Chondrocyte (in vitro differentiated cells): ENCODE measurements at regions not wholly inside any gene's neighbourhood (a gene's known extent, or its start where the extent isn't known, plus 50 kb on each side); places are given as distances from the start of the nearest gene placed in this dataset.

ENCODE experiments used
- DNase-seq: peaks from one replicate; pipeline ENCODE4 v3.0.0; 2021; ENCODE audit warnings: mixed read lengths, low spot score
- H3K27ac Mint-ChIP-seq: one replicate; pipeline ENCODE4 v1.8.0; 2021; ENCODE audit warnings: mild to moderate bottlenecking, moderate library complexity, mixed read lengths; ENCODE audit not compliant: unreplicated experiment
- H3K27me3 Mint-ChIP-seq: 2 replicates; pipeline ENCODE4 v1.8.0; 2021; ENCODE audit warnings: low read depth, mixed read lengths
- H3K36me3 Mint-ChIP-seq: 2 replicates; pipeline ENCODE4 v1.8.0; 2021; ENCODE audit warnings: low read depth, mixed read lengths
- H3K4me1 Mint-ChIP-seq: 2 replicates; pipeline ENCODE4 v1.8.0; 2021; ENCODE audit warnings: low read depth, mild to moderate bottlenecking, mixed read lengths
- H3K4me3 Mint-ChIP-seq: one replicate; pipeline ENCODE4 v1.8.0; 2021; ENCODE audit warnings: mild to moderate bottlenecking, moderate library complexity, mixed read lengths; ENCODE audit not compliant: unreplicated experiment
- H3K9me3 Mint-ChIP-seq: 2 replicates; pipeline ENCODE4 v1.8.0; 2021; ENCODE audit warnings: low read depth, mixed read lengths
- TF ChIP-seq, protein P1 (sequence below): fragments of 200-600 bp; sonication (generic); IDR thresholded peaks from 2 replicates; pipeline ENCODE4 v1.5.0; 2021; ENCODE audit warnings: antibody characterized with exemption, mild to moderate bottlenecking, moderate library complexity

GRCh38 chr15:61301701-61302100 lies 72.6 kb upstream of the RORA start:
- Mint-ChIP-seq H3K4me1 (no peaks in the 10 kb centered on the region), H3K9me3 (peaks cover 3% of the 10 kb centered on the region), H3K4me3 (no peak overlapping the region), H3K36me3 (no peaks in the 10 kb centered on the region), H3K27ac (no peak overlapping the region), H3K27me3 (peaks cover 13% of the 10 kb centered on the region)
- DNase-seq, result no peak
- TF ChIP-seq, protein P1, sequence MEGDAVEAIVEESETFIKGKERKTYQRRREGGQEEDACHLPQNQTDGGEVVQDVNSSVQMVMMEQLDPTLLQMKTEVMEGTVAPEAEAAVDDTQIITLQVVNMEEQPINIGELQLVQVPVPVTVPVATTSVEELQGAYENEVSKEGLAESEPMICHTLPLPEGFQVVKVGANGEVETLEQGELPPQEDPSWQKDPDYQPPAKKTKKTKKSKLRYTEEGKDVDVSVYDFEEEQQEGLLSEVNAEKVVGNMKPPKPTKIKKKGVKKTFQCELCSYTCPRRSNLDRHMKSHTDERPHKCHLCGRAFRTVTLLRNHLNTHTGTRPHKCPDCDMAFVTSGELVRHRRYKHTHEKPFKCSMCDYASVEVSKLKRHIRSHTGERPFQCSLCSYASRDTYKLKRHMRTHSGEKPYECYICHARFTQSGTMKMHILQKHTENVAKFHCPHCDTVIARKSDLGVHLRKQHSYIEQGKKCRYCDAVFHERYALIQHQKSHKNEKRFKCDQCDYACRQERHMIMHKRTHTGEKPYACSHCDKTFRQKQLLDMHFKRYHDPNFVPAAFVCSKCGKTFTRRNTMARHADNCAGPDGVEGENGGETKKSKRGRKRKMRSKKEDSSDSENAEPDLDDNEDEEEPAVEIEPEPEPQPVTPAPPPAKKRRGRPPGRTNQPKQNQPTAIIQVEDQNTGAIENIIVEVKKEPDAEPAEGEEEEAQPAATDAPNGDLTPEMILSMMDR, result no peak

- Mint-ChIP-seq H3K4me3 (no peak overlapping the region), H3K4me1 (no peaks in the 10 kb centered on the region), H3K27ac (no peak overlapping the region), H3K36me3 (no peaks in the 10 kb centered on the region), H3K27me3 (peaks cover 13% of the 10 kb centered on the region), H3K9me3 (peaks cover 3% of the 10 kb centered on the region)
- TF ChIP-seq, protein P1, result no peak
- DNase-seq, result no peak
Observed at GRCh38 chr15:61299075-61299763, 70.1 kb upstream of the RORA start.

GRCh38 chr15:61295239-61295638 lies 66.1 kb upstream of the RORA start:
- Mint-ChIP-seq H3K36me3 (no peaks in the 10 kb centered on the region), H3K4me1 (no peaks in the 10 kb centered on the region), H3K27ac (no peak overlapping the region), H3K9me3 (peaks cover 6% of the 10 kb centered on the region), H3K27me3 (peaks cover 21% of the 10 kb centered on the region), H3K4me3 (no peak overlapping the region)
- TF ChIP-seq, protein P1, result no peak
- DNase-seq, result no peak

- Mint-ChIP-seq H3K27me3 (peaks cover 28% of the 10 kb centered on the region), H3K27ac (no peak overlapping the region), H3K36me3 (no peaks in the 10 kb centered on the region), H3K4me1 (no peaks in the 10 kb centered on the region), H3K4me3 (no peak overlapping the region), H3K9me3 (peaks cover 5% of the 10 kb centered on the region)
- TF ChIP-seq, protein P1, result no peak
- DNase-seq, result no peak
Observed at GRCh38 chr15:61282661-61283060, 53.6 kb upstream of the RORA start.

DNA sequence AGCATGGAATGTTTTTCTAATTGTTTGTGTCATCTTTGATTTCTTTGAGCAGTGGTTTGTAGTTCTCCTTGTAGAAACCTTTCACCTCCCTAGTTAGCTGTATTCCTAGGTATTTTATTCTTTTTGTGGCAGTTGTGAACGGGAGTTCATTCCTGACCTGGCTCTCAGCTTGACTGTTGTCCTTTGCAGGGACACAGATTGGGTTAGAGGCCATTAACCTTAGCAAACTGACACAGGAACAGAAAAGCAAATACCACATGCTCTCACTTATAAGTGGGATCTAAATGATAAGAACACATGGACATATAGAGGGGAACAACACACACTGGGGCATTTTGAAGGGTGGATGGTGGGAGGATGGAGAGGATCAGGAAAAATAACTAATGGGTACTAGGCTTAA lies 52.2 kb upstream of the RORA start:
- no peak overlapping the region for H3K4me3 Mint-ChIP-seq
- TF ChIP-seq, protein P1, result no peak
- peaks cover 25% of the 10 kb centered on the region for H3K27me3 Mint-ChIP-seq
- H3K9me3 Mint-ChIP-seq, result peaks cover 5% of the 10 kb centered on the region
- DNase-seq, result no peak
- no peaks in the 10 kb centered on the region for H3K36me3 Mint-ChIP-seq
- no peak overlapping the region for H3K27ac Mint-ChIP-seq
- no peaks in the 10 kb centered on the region for H3K4me1 Mint-ChIP-seq
